GM12874 (cell line): ENCODE measurements at regions not wholly inside any gene's neighbourhood (a gene's known extent, or its start where the extent isn't known, plus 50 kb on each side); places are given as distances from the start of the nearest gene placed in this dataset.

Experiments
- TF ChIP-seq, protein P1 (sequence below): IDR thresholded peaks from 2 replicates; pipeline ENCODE4 v1.5.1; 2011; ENCODE audit warnings: low read depth, mild to moderate bottlenecking, control low read depth, low read length, moderate library complexity; ENCODE audit not compliant: insufficient read depth

DNA sequence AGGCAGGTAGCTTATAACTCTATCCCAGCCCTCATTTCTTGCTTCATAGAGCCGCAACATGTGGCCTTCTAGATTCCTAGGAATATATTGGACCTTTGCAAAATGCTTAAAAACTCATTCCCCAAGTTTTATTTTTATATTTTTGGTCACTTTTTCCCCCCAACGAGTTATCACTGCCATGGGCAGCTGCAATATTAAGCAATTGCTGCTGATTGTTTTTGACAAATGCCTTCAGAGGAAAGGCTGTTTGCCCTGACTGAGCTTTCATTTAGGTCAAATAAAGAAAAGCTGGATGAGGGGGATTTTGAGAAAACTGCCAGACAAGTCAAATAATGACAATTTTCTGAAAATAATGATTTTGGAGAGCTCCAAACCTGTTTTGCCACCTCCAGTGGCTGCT, 976.9 kb upstream of the MBL2 start:
- TF ChIP-seq, protein P1, sequence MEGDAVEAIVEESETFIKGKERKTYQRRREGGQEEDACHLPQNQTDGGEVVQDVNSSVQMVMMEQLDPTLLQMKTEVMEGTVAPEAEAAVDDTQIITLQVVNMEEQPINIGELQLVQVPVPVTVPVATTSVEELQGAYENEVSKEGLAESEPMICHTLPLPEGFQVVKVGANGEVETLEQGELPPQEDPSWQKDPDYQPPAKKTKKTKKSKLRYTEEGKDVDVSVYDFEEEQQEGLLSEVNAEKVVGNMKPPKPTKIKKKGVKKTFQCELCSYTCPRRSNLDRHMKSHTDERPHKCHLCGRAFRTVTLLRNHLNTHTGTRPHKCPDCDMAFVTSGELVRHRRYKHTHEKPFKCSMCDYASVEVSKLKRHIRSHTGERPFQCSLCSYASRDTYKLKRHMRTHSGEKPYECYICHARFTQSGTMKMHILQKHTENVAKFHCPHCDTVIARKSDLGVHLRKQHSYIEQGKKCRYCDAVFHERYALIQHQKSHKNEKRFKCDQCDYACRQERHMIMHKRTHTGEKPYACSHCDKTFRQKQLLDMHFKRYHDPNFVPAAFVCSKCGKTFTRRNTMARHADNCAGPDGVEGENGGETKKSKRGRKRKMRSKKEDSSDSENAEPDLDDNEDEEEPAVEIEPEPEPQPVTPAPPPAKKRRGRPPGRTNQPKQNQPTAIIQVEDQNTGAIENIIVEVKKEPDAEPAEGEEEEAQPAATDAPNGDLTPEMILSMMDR, result no peak

DNA sequence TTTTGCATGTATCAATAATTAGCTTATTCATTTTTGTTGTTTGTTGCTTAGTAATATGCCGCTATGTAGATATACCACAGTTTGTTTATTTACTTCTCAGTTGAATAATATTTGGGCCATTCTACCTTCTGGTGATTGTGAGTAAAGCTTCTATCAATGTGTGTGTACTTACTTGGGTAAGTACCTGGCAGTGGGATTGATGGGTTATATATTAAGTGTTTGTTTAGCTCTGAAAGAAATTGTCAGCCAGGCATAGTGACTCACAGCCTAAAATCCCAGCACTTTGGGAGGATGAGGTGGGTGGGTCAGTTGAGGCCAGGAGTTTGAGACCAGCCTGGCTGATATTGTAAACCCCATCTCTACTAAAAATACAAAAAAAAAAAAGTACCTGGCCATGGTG, 975.7 kb upstream of the MBL2 start:
- TF ChIP-seq, protein P1, result no peak

DNA sequence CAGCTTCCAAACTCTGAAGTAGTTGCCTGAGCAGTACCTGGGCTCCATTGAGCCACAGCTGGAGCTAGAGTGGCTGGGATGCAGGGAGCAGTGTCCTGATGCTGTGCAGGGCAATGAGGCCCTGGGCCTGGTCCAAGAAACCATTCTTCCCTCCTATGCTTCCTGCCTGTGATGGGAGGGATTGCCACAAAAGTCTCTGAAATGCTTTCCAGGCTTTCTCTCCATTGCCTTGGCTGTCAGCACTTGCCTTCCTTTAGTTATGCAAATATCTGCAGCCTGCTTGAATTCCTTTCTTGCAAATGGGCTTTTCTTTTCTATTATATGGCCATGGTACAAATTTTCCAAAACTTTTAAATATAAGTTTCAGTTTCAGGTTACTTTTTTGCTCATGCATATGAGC, 972.2 kb upstream of the MBL2 start:
- TF ChIP-seq, protein P1, result no peak

DNA sequence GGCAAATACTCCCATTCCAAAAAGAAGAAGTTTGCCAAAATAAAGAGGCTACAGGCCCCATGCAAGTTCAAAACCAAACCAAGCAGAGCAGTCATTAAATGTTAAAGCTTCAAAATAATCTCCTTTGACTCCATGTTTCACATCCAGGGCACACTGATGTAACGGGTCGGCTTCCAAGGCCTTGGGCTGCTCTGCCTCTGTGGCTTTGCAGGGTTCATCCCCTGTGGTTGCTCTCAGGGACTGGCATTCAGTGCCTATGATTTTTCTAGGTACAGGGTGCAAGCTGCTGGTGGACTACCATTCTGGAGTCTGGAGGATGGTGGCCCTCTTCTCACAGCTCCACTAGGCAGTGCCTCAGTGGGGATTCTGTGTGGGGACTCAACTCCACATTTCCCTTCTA, 971.6 kb upstream of the MBL2 start:
- TF ChIP-seq, protein P1, result no peak

DNA sequence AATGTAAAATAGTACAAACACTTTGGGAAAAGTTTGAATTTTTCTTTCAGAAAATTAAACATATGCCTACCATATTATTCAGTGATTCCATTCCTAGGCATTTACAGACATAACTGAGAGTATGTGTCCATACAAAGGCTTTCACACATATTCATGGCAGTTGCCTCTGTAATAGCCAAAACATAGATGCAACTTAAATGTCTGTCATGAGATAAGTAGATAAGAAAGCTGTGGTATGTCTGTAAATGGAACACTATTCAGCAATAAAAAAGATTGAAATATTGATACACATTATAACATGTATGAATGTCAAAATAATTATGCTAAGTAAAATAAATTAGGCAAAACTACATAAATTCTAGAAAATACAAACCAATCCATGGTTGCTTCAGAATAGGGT, 964.5 kb upstream of the MBL2 start:
- TF ChIP-seq, protein P1, result no peak

DNA sequence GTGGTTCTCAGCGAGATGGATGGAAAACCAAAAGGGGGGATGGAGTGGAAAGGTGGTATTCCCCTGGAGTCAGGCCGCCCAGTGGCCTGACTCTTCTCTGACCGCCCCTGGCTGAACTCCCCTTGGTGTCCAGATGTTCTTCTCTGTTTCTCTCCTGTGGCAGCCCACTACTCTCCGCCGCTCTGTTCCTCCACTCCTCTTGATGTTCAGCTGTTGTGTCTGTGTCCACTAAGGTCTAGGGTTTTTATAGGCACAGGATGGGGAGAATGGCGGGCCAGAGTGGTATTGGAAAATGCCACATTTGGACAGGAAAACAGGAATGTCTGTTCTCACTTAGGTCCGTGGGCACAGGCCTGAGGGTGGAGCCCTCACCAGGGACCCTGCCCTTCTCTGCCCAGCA, 954.3 kb upstream of the MBL2 start:
- TF ChIP-seq, protein P1, result no peak

DNA sequence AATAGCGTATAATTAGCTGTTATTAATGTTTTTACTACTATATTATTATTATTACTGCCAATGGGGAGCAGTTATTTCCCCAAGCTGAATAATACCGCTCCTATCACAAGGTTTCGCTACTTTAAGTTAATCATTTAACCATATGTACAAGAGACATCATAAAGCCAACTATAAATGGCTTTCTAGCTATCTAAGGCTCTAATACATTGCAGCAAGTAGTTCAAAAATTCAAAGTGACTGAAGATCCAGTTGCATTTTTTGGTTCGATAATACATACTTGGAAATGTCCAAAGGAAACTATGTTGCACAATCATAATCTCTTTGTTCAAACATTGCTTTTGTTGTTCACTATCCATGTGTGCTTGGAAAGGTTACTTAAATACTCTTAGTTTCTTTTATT, 952.0 kb upstream of the MBL2 start:
- TF ChIP-seq, protein P1, result no peak

DNA sequence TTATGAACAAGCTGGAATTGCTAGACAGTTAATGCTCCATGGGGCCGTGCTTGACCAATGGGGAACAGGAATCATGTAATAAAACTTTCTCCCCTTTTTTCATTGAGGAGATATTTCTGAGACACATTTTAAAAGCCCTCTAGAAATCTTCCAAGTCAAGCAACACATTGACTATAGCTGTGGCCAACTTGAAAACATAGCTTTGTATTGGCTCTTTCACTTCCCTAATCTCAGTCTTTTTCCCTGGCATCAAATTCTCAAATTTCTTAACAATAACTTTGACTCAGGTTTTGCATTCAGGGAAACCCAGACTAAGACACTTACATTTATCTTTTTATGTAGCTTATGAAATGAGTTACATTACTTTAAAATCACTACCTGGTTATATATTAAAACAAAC, 947.1 kb upstream of the MBL2 start:
- TF ChIP-seq, protein P1, result no peak
